ENCODE measurements at regions not wholly inside any gene's neighbourhood (a gene's known extent, or its start where the extent isn't known, plus 50 kb on each side); places are given as distances from the start of the nearest gene placed in this dataset.

- TF ChIP-seq CTCF (IDR thresholded peaks at IDR 0.05) (no peak), REST (IDR thresholded peaks at IDR 0.05; ENCODE audit: insufficient read depth in 1 of 2, low read depth in 2 of 2, low read length in 1 of 2) (no peak), SIN3A (IDR thresholded peaks at IDR 0.05; ENCODE audit: borderline replicate concordance, insufficient read depth, low read depth, low read length) (no peak)
Measured at GRCh38 chr3:153722157-153722556, 399.0 kb upstream of the ARHGEF26 start.

All from Panc1 (cell line).